Tibial artery (tissue), 4 donors: ENCODE measurements at regions not wholly inside any gene's neighbourhood (a gene's known extent, or its start where the extent isn't known, plus 50 kb on each side); places are given as distances from the start of the nearest gene placed in this dataset.
"Not testable (repeated sequence)": the region's sequence is repeated elsewhere in the genome, so short reads cannot be mapped to it uniquely, and the experiment has no call there.

Source experiments
- DNase-seq, 2 donors: peaks; one replicate each; pipeline ENCODE4 v3.0.0-alpha.2; 2019
- H3K27ac ChIP-seq, 2 donors: fragments of 200-600 bp; sonication (generic) in 1 of 2; 1 replicate in 1 of 2; 2 replicates in 1 of 2; pipeline ENCODE4 v1.5.1; 2018 to 2019; ENCODE audit warnings: mild to moderate bottlenecking in 1 of 2
- H3K27me3 ChIP-seq, 2 donors: fragments of 200-600 bp; sonication (generic) in 1 of 2; one replicate each; pipeline versions ENCODE4 v1.5.1 to v1.6.0; 2016 to 2019
- H3K36me3 ChIP-seq, 3 donors: fragments of 200-600 bp; sonication (generic) in 2 of 3; one replicate each; pipeline ENCODE4 v1.5.1; 2016 to 2019; ENCODE audit warnings: mild to moderate bottlenecking in 2 of 3
- H3K4me1 ChIP-seq, 4 donors: fragments of 200-600 bp; sonication (generic) in 2 of 4; 1 replicate in 3 of 4; 2 replicates in 1 of 4; pipeline ENCODE4 v1.5.1; 2016 to 2019
- H3K4me3 ChIP-seq, 2 donors: fragments of 200-600 bp; sonication (generic) in 1 of 2; 1 replicate in 1 of 2; 2 replicates in 1 of 2; pipeline ENCODE4 v1.5.1; 2018 to 2019; ENCODE audit warnings: mild to moderate bottlenecking in 2 of 2
- H3K9me3 ChIP-seq, 3 donors: fragments of 200-600 bp; sonication (generic) in 1 of 3; one replicate each; pipeline ENCODE4 v1.5.1; 2016 to 2019
- CTCF ChIP-seq, 2 experiments: fragments of 200-600 bp in 1 of 2; fragments of 450-650 bp in 1 of 2; IDR thresholded peaks; one replicate each; pipeline ENCODE4 v1.5.1; 2017 to 2019; ENCODE audit warnings: antibody characterized with exemption in 2 of 2, mild to moderate bottlenecking in 1 of 2, moderate library complexity in 1 of 2
- intact Hi-C: fragments of 100-400 bp; cut with DNase I; formaldehyde crosslinking; loops from one replicate; pipeline ENCODE4 v1.15.0; 2023; ENCODE audit warnings: low total_unique reads

GRCh38 chr5:28305891-28306290 lies 1267.5 kb upstream of the CDH9 start:
- H3K36me3 ChIP-seq: no peaks in the 10 kb centered on the region
- no peak overlapping the region for H3K27ac ChIP-seq
- intact Hi-C loops: no loop called here
- H3K4me3 ChIP-seq: no peak overlapping the region
- peaks cover 0 to 10% (median 0%) of the 10 kb centered on the region in 4 donors for H3K4me1 ChIP-seq
- DNase-seq: no peak
- H3K27me3 ChIP-seq: no peaks in the 10 kb centered on the region
- no peak for TF ChIP-seq CTCF (IDR thresholded peaks at IDR 0.05)
- H3K9me3 ChIP-seq: peaks cover 0 to 3% (median 0%) of the 10 kb centered on the region in 3 donors

- Histone ChIP-seq H3K4me1 (peaks cover 0 to 9% (median 0%) of the 10 kb centered on the region in 4 donors), H3K27ac (no peak overlapping the region), H3K9me3 (peaks cover 0 to 3% (median 0%) of the 10 kb centered on the region in 3 donors), H3K27me3 (no peaks in the 10 kb centered on the region), H3K4me3 (no peak overlapping the region), H3K36me3 (no peaks in the 10 kb centered on the region)
- intact Hi-C loops: no loop called here
- no peak for TF ChIP-seq CTCF (IDR thresholded peaks at IDR 0.05)
- no peak for DNase-seq
Measured at GRCh38 chr5:28301712-28302111, 1263.3 kb upstream of the CDH9 start.

- Histone ChIP-seq H3K36me3 (no peaks in the 10 kb centered on the region), H3K4me1 (no peaks in the 10 kb centered on the region), H3K9me3 (no peaks in the 10 kb centered on the region), H3K27me3 (no peaks in the 10 kb centered on the region), H3K4me3 (no peak overlapping the region), H3K27ac (no peak overlapping the region)
- DNase-seq: no peak
- no peak for TF ChIP-seq CTCF (IDR thresholded peaks at IDR 0.05)
- intact Hi-C loops: no loop called here
Measured at GRCh38 chr5:28296254-28297013, 1258.0 kb upstream of the CDH9 start.

GRCh38 chr5:28287021-28287420 lies 1248.6 kb upstream of the CDH9 start:
- H3K27ac ChIP-seq, H3K27me3 ChIP-seq, H3K4me1 ChIP-seq, H3K36me3 ChIP-seq, DNase-seq, H3K4me3 ChIP-seq, H3K9me3 ChIP-seq, intact Hi-C loops: not testable (repeated sequence)

GRCh38 chr5:28286566-28286965 lies 1248.2 kb upstream of the CDH9 start:
- Histone ChIP-seq H3K27ac (no peak overlapping the region), H3K4me3 (no peak overlapping the region), H3K27me3 (no peaks in the 10 kb centered on the region), H3K9me3 (no peaks in the 10 kb centered on the region), H3K4me1 (no peaks in the 10 kb centered on the region), H3K36me3 (no peaks in the 10 kb centered on the region)
- intact Hi-C loops: no loop called here
- no peak for TF ChIP-seq CTCF (IDR thresholded peaks at IDR 0.05)
- no peak for DNase-seq

- no peak for DNase-seq
- no peaks in the 10 kb centered on the region for H3K36me3 ChIP-seq
- TF ChIP-seq CTCF (IDR thresholded peaks at IDR 0.05): no peak
- no peak overlapping the region for H3K4me3 ChIP-seq
- H3K9me3 ChIP-seq: no peaks in the 10 kb centered on the region
- intact Hi-C loops: no loop called here
- no peak overlapping the region for H3K27ac ChIP-seq
- no peaks in the 10 kb centered on the region for H3K4me1 ChIP-seq
- H3K27me3 ChIP-seq: no peaks in the 10 kb centered on the region
Measured at GRCh38 chr5:28284788-28285187, 1246.4 kb upstream of the CDH9 start.
